ENCODE measurements at regions not wholly inside any gene's neighbourhood (a gene's known extent, or its start where the extent isn't known, plus 50 kb on each side); places are given as distances from the start of the nearest gene placed in this dataset.
A peak's percentile ranks its signal among the peaks of the same experiment; 100 is the strongest.

- no peak for DNase-seq
Measured at GRCh38 chr15:96093063-96093462, 237.4 kb upstream of the NR2F2 start.

- no peak for DNase-seq
Measured at GRCh38 chr15:96097661-96098060, 232.8 kb upstream of the NR2F2 start.

GRCh38 chr15:96102631-96103030 is 227.9 kb upstream of the NR2F2 start:
- DNase-seq = no peak

- no peak for DNase-seq
Measured at GRCh38 chr15:96106181-96106580, 224.3 kb upstream of the NR2F2 start.

GRCh38 chr15:96106628-96107027 is 223.9 kb upstream of the NR2F2 start:
- no peak for DNase-seq

GRCh38 chr15:96107916-96108315 is 222.6 kb upstream of the NR2F2 start:
- DNase-seq = peak; percentile 86

- DNase-seq = no peak
Measured at GRCh38 chr15:96108405-96108804, 222.1 kb upstream of the NR2F2 start.

- DNase-seq = no peak
Measured at GRCh38 chr15:96109820-96110219, 220.7 kb upstream of the NR2F2 start.

GRCh38 chr15:96112018-96112417 is 218.5 kb upstream of the NR2F2 start:
- DNase-seq = no peak

- peak; percentile 79 for DNase-seq
Measured at GRCh38 chr15:96115642-96116041, 214.9 kb upstream of the NR2F2 start.

GRCh38 chr15:96117270-96117669 is 213.2 kb upstream of the NR2F2 start:
- no peak for DNase-seq

GRCh38 chr15:96119734-96120133 is 210.8 kb upstream of the NR2F2 start:
- DNase-seq = no peak

- peak; percentile 25 for DNase-seq
Measured at GRCh38 chr15:96121086-96121920, 209.2 kb upstream of the NR2F2 start.

- DNase-seq = no peak
Measured at GRCh38 chr15:96122077-96123027, 208.1 kb upstream of the NR2F2 start.

- DNase-seq = no peak
Measured at GRCh38 chr15:96123028-96123400, 207.5 kb upstream of the NR2F2 start.

- DNase-seq = no peak
Measured at GRCh38 chr15:96123630-96124187, 206.8 kb upstream of the NR2F2 start.

- no peak for DNase-seq
Measured at GRCh38 chr15:96124436-96124835, 206.1 kb upstream of the NR2F2 start.

GRCh38 chr15:96125721-96126415 is 204.6 kb upstream of the NR2F2 start:
- DNase-seq = peak; percentile 22

GRCh38 chr15:96126859-96127258 is 203.6 kb upstream of the NR2F2 start:
- no peak for DNase-seq

GRCh38 chr15:96130734-96131133 is 199.8 kb upstream of the NR2F2 start:
- DNase-seq = no peak

- DNase-seq = no peak
Measured at GRCh38 chr15:96132126-96132525, 198.4 kb upstream of the NR2F2 start.

- DNase-seq = no peak
Measured at GRCh38 chr15:96135166-96136093, 195.1 kb upstream of the NR2F2 start.
